Sigmoid colon (tissue), 6 donors: ENCODE measurements at regions not wholly inside any gene's neighbourhood (a gene's known extent, or its start where the extent isn't known, plus 50 kb on each side); places are given as distances from the start of the nearest gene placed in this dataset.

Source experiments
- DNase-seq: peaks from one replicate; pipeline ENCODE4 v3.0.0-alpha.2; 2019
- H3K27ac ChIP-seq, 4 donors: fragments of 200-600 bp; sonication (generic); one replicate each; pipeline ENCODE4 v1.5.1; 2016 to 2019; ENCODE audit warnings: mild to moderate bottlenecking in 1 of 4
- H3K27me3 ChIP-seq, 3 donors: fragments of 200-600 bp; sonication (generic); one replicate each; pipeline ENCODE4 v1.5.1; 2019; ENCODE audit warnings: mild to moderate bottlenecking in 1 of 3
- H3K36me3 ChIP-seq, 4 donors: fragments of 200-600 bp; sonication (generic); one replicate each; pipeline ENCODE4 v1.5.1; 2016 to 2019
- H3K4me1 ChIP-seq, 4 donors: fragments of 200-600 bp; sonication (generic); one replicate each; pipeline ENCODE4 v1.5.1; 2017 to 2019
- H3K4me3 ChIP-seq, 4 donors: fragments of 200-600 bp; sonication (generic); one replicate each; pipeline ENCODE4 v1.5.1; 2017 to 2019; ENCODE audit warnings: mild to moderate bottlenecking in 2 of 4, moderate library complexity in 1 of 4
- H3K9me3 ChIP-seq, 4 donors: fragments of 200-600 bp in 3 of 4; sonication (generic) in 3 of 4; one replicate each; pipeline versions ENCODE4 v1.5.1 to v1.6.1; 2013 to 2019
- EP300 ChIP-seq, 4 donors: sonication (generic); formaldehyde crosslinking; IDR thresholded peaks; one replicate each; pipeline ENCODE4 v1.6.1; 2017; ENCODE audit warnings: antibody characterized with exemption in 4 of 4
- POLR2A ChIP-seq, 2 donors: fragments of 450-650 bp; IDR thresholded peaks; one replicate each; pipeline ENCODE4 v1.6.1; 2016; ENCODE audit warnings: antibody characterized with exemption in 2 of 2, mild to moderate bottlenecking in 2 of 2, moderate library complexity in 2 of 2
- POLR2AphosphoS5 ChIP-seq, 4 donors: sonication (generic); formaldehyde crosslinking; IDR thresholded peaks; one replicate each; pipeline ENCODE4 v1.6.1; 2017; ENCODE audit warnings: antibody characterized with exemption in 4 of 4
- WGBS, 2 donors: extraction: QIAGEN DNeasy Blood & Tissue Kit; methylation state at CpG; one replicate each; pipeline ENCODE4 v1.1.7; 2013; 5-methylcytosine and 5-hydroxymethylcytosine counted together
- intact Hi-C: fragments of 100-400 bp; cut with DNase I; formaldehyde crosslinking; loops from one replicate; pipeline ENCODE4 v1.15.1; 2023
- TF ChIP-seq, protein P1 (sequence below), 4 experiments: fragments of 450-650 bp in 3 of 4; fragments of 200-600 bp in 1 of 4; IDR thresholded peaks; one replicate each; pipeline ENCODE4 v1.5.1; 2016 to 2019; ENCODE audit warnings: antibody characterized with exemption in 4 of 4, mild to moderate bottlenecking in 3 of 4, moderate library complexity in 2 of 4
- donor health status: healthy with polysubstance abuse.
- donor health status: healthy.

DNA sequence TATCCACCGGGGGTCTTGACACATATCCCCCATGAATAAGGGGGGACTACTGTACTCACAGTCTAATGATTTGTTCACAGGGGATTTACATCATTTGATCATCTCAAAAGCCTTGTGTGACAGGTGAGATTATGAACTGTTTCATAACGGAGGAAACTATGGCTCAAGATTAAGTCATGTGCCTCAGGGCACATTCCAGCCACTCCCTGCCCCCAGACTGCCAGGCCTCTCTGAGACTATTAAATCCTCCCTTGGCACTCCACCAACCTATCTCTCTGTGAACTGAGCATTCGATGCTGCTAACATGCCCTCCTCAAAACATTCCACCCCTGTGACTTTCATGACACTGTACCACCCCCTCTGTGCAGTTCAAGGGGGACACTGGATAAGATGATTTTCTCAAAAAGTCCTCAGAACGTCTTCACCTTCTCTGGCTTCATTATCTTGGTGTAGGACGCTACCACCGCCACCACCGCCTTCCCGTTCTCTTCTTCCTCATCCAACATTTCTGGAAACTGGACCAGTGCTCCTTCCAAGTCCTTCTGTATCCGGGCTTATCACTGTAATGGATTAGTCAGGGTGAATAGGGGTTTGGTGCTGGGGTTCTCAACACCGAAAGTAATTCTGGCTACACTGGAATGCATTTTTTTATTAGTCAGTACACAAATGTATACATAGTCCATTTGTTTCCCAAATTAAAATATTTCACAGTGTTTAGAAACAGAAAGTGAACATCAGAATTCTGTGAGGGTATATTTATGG is 169.6 kb downstream of the KCNS3 start:
- no peak for DNase-seq
- TF ChIP-seq POLR2A (IDR thresholded peaks at IDR 0.05) (no peak), POLR2AphosphoS5 (IDR thresholded peaks at IDR 0.05) (no peak), EP300 (IDR thresholded peaks at IDR 0.05) (no peak)
- TF ChIP-seq, protein P1, sequence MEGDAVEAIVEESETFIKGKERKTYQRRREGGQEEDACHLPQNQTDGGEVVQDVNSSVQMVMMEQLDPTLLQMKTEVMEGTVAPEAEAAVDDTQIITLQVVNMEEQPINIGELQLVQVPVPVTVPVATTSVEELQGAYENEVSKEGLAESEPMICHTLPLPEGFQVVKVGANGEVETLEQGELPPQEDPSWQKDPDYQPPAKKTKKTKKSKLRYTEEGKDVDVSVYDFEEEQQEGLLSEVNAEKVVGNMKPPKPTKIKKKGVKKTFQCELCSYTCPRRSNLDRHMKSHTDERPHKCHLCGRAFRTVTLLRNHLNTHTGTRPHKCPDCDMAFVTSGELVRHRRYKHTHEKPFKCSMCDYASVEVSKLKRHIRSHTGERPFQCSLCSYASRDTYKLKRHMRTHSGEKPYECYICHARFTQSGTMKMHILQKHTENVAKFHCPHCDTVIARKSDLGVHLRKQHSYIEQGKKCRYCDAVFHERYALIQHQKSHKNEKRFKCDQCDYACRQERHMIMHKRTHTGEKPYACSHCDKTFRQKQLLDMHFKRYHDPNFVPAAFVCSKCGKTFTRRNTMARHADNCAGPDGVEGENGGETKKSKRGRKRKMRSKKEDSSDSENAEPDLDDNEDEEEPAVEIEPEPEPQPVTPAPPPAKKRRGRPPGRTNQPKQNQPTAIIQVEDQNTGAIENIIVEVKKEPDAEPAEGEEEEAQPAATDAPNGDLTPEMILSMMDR (IDR thresholded peaks at IDR 0.05), result no peak
- peaks cover 0 to 24% (median 12%) of the 10 kb centered on the region in 4 donors for H3K4me1 ChIP-seq
- no peaks in the 10 kb centered on the region for H3K27me3 ChIP-seq
- H3K9me3 ChIP-seq, result no peaks in the 10 kb centered on the region
- H3K4me3 ChIP-seq, result no peak overlapping the region
- intact Hi-C loops, result no loop called here
- H3K27ac ChIP-seq, result peak overlapping the region in 1 of 4 donors; percentile 9
- H3K36me3 ChIP-seq, result no peaks in the 10 kb centered on the region
- 72 to 78% methylated on average over 10 of the region's 10 CpGs for WGBS, 2 donors

- Histone ChIP-seq H3K27me3 (no peaks in the 10 kb centered on the region), H3K4me3 (no peak overlapping the region), H3K9me3 (no peaks in the 10 kb centered on the region), H3K27ac (peak overlapping the region in 1 of 4 donors; percentile 8), H3K36me3 (no peaks in the 10 kb centered on the region), H3K4me1 (peaks cover 0 to 24% (median 12%) of the 10 kb centered on the region in 4 donors)
- no peak for DNase-seq
- WGBS, 2 donors, result 63 to 71% methylated on average over 4 of the region's 4 CpGs
- TF ChIP-seq, protein P1 (IDR thresholded peaks at IDR 0.05), result no peak
- TF ChIP-seq EP300 (IDR thresholded peaks at IDR 0.05), result no peak
- no peak for TF ChIP-seq POLR2A (IDR thresholded peaks at IDR 0.05)
- intact Hi-C loops, result no loop called here
These were observed 168.7 kb downstream of the KCNS3 start for GRCh38 chr2:18047213-18047611.

DNA sequence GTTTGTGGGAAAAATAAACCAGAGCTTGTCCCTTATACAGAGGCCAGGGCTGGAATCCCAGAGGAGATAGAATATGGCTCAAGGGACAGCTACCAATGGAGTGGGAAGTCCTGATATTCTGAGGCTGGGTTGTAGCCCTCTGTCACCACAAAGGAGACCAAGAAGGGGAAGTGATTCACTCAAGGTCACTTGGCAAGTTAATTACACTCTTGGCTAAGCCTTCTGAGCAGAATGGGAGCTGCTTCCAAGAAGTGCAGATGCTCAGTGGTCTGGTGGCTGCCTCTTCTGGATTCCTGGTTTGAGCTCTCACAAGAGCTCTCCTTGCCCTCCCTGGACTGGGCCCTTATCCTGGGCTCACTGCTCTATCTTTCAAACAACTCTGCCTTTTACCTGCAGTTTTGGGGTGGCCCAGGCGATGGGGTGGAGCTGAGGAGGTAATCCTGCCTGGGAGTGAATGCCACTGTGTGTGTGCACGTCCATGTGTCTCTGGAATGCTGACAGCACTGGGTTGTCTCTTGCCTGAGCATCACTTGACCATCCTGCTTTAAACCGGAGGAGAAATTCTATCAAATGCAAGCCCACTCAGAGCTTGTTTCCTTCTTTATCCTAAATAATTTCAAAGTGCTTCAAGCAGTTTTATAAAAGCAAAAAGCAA is 168.2 kb downstream of the KCNS3 start:
- Histone ChIP-seq H3K36me3 (no peaks in the 10 kb centered on the region), H3K4me1 (peaks cover 0 to 24% (median 12%) of the 10 kb centered on the region in 4 donors), H3K27me3 (no peaks in the 10 kb centered on the region), H3K9me3 (no peaks in the 10 kb centered on the region), H3K4me3 (no peak overlapping the region), H3K27ac (peak overlapping the region in 1 of 4 donors; percentile 8)
- DNase-seq, result no peak
- TF ChIP-seq POLR2AphosphoS5 (IDR thresholded peaks at IDR 0.05) (no peak), POLR2A (IDR thresholded peaks at IDR 0.05) (no peak), EP300 (IDR thresholded peaks at IDR 0.05) (no peak)
- TF ChIP-seq, protein P1 (IDR thresholded peaks at IDR 0.05), result no peak
- 49 to 63% methylated on average over 3 of the region's 3 CpGs for WGBS, 2 donors
- intact Hi-C loops, result no loop called here

DNA sequence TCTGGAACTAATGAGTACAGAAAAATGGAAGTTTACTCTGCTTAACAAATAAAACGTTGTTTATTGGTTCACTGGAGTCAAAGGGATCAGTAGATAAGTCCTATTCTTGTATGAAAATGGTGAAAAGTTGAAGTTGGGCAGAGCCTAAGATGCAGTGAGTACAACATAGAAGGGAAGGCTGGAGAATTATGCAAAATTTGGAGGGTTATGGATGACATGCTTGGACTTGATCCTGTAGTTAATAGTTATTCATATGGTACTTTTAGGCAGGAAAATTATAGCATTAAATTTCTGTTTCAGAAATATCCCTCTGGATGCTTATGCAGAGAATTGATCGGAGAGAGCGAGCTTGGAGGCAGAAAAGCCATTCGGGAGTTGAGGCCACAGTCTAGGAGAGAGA is 167.6 kb downstream of the KCNS3 start:
- H3K9me3 ChIP-seq, result no peaks in the 10 kb centered on the region
- DNase-seq, result no peak
- H3K36me3 ChIP-seq, result no peaks in the 10 kb centered on the region
- no peak overlapping the region for H3K27ac ChIP-seq
- WGBS, 2 donors, result 74 to 83% methylated on average over 4 of the region's 4 CpGs
- no peaks in the 10 kb centered on the region for H3K27me3 ChIP-seq
- intact Hi-C loops, result no loop called here
- TF ChIP-seq POLR2AphosphoS5 (IDR thresholded peaks at IDR 0.05) (no peak), POLR2A (IDR thresholded peaks at IDR 0.05) (no peak), EP300 (IDR thresholded peaks at IDR 0.05) (no peak)
- TF ChIP-seq, protein P1 (IDR thresholded peaks at IDR 0.05), result no peak
- no peak overlapping the region for H3K4me3 ChIP-seq
- H3K4me1 ChIP-seq, result peaks cover 0 to 24% (median 12%) of the 10 kb centered on the region in 4 donors
